RWPE1 (cell line): ENCODE measurements at regions not wholly inside any gene's neighbourhood (a gene's known extent, or its start where the extent isn't known, plus 50 kb on each side); places are given as distances from the start of the nearest gene placed in this dataset.

ENCODE experiments used
- CTCF ChIA-PET: fragments of 350-600 bp; sonication (Branson Sonifier 250); formaldehyde crosslinking; extraction: SDS; loops from one replicate; lab custom pipeline; 2021; lab: Yijun Ruan, JAX
- POLR2A ChIA-PET: fragments of 400-600 bp; formaldehyde crosslinking; extraction: SDS; loops from one replicate; lab custom pipeline; 2020; ENCODE audit warnings: antibody characterized with exemption; ENCODE audit not compliant: low non-redundant PET; lab: Yijun Ruan, JAX
- DNase-seq: peaks from one replicate; pipeline ENCODE4 v3.0.0; 2012; ENCODE audit warnings: low spot score
- H3K27ac ChIP-seq: fragments of 450-650 bp; 2 replicates; pipeline ENCODE4 v1.5.1; 2017
- TF ChIP-seq, protein P1 (sequence below): fragments of 450-650 bp; conservative IDR thresholded peaks from 2 replicates; pipeline ENCODE4 v1.5.1; 2017; ENCODE audit warnings: low read depth, mild to moderate bottlenecking

DNA sequence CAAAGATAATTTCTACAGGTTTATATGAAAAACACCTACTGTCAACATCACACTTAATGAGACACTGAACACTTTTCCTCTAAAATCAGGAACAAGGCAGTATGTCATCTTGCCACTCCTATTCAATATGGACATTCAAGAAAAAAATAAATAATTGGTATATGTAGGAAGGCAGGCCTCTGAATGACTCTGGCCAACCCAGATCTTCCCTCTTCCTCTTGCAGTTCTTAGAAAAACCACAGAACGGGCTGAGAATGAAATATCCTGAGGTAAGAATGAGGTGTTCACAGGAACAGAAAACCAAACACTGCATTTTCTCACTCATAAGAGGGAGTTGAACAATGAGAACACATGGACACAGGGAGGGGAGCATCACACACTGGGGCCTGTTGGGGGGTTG is 1207.2 kb upstream of the CITED2 start:
- DNase-seq, result no peak
- POLR2A ChIA-PET, result no interaction called here
- CTCF ChIA-PET, result no interaction called here
- no peak overlapping the region for H3K27ac ChIP-seq
- TF ChIP-seq, protein P1, sequence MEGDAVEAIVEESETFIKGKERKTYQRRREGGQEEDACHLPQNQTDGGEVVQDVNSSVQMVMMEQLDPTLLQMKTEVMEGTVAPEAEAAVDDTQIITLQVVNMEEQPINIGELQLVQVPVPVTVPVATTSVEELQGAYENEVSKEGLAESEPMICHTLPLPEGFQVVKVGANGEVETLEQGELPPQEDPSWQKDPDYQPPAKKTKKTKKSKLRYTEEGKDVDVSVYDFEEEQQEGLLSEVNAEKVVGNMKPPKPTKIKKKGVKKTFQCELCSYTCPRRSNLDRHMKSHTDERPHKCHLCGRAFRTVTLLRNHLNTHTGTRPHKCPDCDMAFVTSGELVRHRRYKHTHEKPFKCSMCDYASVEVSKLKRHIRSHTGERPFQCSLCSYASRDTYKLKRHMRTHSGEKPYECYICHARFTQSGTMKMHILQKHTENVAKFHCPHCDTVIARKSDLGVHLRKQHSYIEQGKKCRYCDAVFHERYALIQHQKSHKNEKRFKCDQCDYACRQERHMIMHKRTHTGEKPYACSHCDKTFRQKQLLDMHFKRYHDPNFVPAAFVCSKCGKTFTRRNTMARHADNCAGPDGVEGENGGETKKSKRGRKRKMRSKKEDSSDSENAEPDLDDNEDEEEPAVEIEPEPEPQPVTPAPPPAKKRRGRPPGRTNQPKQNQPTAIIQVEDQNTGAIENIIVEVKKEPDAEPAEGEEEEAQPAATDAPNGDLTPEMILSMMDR, result no peak

DNA sequence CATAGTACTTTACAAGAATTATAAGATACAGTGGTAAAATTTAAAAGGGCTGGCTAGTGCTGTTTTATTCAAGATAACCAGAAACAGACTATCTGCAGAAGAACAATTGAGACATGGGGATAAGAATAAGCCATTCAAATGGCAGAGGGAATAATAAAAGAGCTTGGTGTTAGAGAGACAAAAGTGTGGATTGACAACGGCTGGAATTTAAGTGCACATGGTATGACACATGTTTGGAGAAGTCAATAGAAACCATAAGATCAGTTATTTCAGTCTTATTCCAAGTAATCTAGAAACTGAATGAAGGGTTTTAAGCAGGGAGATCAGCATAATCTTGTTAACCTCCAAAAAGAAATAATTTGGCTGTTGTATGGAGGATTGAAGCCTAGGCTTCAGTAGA is 1205.5 kb upstream of the CITED2 start:
- POLR2A ChIA-PET, result no interaction called here
- no peak for DNase-seq
- CTCF ChIA-PET, result no interaction called here
- TF ChIP-seq, protein P1, result no peak
- no peak overlapping the region for H3K27ac ChIP-seq

DNA sequence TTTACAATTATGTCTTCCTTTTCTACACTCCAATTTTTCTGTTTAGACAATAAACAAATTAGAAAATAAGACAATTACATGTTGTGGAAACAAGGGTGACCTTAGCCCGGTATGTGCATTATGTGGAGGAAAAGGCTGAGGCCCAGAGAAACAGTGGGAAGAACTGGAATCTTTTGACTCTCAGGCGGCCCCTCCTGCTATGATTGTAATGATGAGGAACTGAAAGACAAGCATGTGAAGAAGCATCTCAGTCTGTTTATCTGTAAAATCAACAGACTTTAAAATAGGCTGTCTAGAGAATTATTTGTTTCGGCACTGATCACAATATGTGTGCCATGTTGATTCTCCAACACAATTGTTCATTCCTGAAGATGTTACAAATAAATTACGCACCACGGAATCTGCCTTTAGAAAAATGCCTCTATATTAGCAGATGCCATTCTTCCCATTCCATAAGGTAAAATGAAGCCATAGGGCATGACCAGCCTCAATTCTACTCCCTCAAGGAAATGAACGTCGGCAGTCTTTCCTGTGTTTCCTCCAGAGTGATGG is 1201.6 kb upstream of the CITED2 start:
- TF ChIP-seq, protein P1, result no peak
- CTCF ChIA-PET, result no interaction called here
- POLR2A ChIA-PET, result no interaction called here
- no peak overlapping the region for H3K27ac ChIP-seq
- DNase-seq, result no peak

DNA sequence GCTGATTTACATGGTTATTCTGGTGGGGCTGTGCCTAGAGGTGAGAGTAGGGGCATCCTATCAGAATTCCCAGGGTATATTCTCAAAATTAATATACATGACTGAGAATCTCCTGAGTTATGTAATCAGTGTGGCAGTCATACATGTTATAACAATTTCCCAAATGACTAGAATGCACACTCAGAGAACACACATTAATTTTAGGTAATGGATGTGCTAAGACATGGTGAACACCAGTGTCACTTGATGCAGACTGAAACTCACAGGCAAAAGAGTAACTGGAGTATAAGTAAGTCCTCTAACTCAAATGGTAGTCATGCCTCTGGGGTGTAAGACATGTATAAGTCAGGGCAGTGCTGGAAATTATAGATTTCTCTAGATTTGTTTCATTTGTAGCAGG is 1198.4 kb upstream of the CITED2 start:
- CTCF ChIA-PET, result no interaction called here
- DNase-seq, result no peak
- POLR2A ChIA-PET, result no interaction called here
- TF ChIP-seq, protein P1, result no peak
- H3K27ac ChIP-seq, result no peak overlapping the region

DNA sequence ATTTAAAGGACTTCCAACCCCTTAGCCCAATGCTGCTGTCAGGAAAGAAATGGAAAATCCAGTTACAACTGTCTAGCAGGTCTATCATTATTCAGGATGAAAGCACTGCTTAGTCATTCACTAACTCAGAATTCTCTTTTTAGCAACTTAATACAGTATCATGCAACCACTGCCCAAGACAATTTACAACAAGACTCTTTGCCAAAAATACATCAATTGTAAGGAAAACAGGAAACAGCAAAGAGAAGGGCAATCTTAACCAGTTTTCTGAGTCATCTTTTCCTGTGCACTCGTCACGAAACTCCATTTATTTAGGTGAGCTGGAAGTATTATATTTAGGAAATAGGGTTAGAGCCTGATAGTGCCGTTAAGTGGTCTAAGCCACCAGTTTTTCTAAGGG is 1197.7 kb upstream of the CITED2 start:
- ChIA-PET POLR2A (no interaction called here), CTCF (interaction anchor here (0.6 kb wide), 1 partner anchor 238 kb away, joined by 5 read pairs; no protein-coding TSS in a partner anchor)
- DNase-seq, result peak; percentile 31
- H3K27ac ChIP-seq, result no peak overlapping the region
- TF ChIP-seq, protein P1, result no peak

DNA sequence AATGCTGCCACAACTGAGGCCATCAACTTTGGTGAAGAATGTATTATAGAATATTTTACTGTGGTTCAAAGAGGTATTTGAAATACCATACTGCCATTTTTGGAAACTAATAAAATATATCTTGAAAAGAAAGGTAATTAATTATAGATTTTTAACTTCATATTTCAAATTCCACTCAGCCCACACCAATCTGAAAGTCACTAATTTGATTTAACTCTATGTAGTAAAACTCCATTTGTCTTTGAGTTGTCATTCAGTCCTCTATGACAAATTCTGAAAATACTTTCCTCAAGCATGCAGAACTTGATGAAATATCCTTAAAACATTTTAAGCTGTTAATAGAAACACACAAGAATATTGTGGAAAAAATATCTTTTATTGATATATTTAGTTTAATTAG is 1196.7 kb upstream of the CITED2 start:
- no peak for DNase-seq
- no peak overlapping the region for H3K27ac ChIP-seq
- TF ChIP-seq, protein P1, result no peak
- ChIA-PET CTCF (no interaction called here), POLR2A (no interaction called here)
